SK-N-SH (cell line): ENCODE measurements at regions not wholly inside any gene's neighbourhood (a gene's known extent, or its start where the extent isn't known, plus 50 kb on each side); places are given as distances from the start of the nearest gene placed in this dataset.

Source experiments
- CTCF ChIA-PET: fragments of 300-600, 350-600 bp; formaldehyde crosslinking; extraction: SDS; loops from one replicate; lab custom pipeline; 2021; lab: Yijun Ruan, JAX
- POLR2A ChIA-PET: fragments of 350-600 bp; sonication (Branson Sonifier 250); formaldehyde crosslinking; extraction: SDS; loops from one replicate; lab custom pipeline; 2020; ENCODE audit warnings: antibody characterized with exemption, inconsistent platforms; lab: Yijun Ruan, JAX
- DNase-seq: peaks from one replicate; pipeline ENCODE4 v3.0.0; 2012
- H2AFZ ChIP-seq: fragments of 200-600 bp; sonication (generic); 2 replicates; pipeline ENCODE4 v1.8.1; 2016; ENCODE audit warnings: antibody characterized with exemption, mild to moderate bottlenecking, low read depth
- H3F3A ChIP-seq: fragments of 200-600 bp; sonication (generic); replicated peaks from 2 replicates; pipeline ENCODE3; 2016; ENCODE audit warnings: antibody characterized with exemption, mild to moderate bottlenecking; ENCODE audit not compliant: insufficient read depth
- H3K27ac ChIP-seq, 2 experiments: fragments of 200-500 bp in 1 of 2; fragments of 200-600 bp in 1 of 2; sonication (Bioruptor generic) in 1 of 2; sonication (generic), shearing (Covaris generic) in 1 of 2; 2 replicates each; pipeline versions ENCODE4 v1.5.1 to v1.6.1; 2014 to 2016; ENCODE audit warnings: low read depth in 2 of 2, inconsistent platforms in 1 of 2, low read length in 1 of 2, mild to moderate bottlenecking in 1 of 2, mixed read lengths in 1 of 2
- H3K27me3 ChIP-seq: fragments of 200-600 bp; sonication (generic), shearing (Covaris generic); 2 replicates; pipeline ENCODE4 v1.6.1; 2016; ENCODE audit warnings: mixed run types; ENCODE audit not compliant: insufficient read depth
- H3K36me3 ChIP-seq, 2 experiments: fragments of 200-500 bp in 1 of 2; fragments of 200-600 bp in 1 of 2; sonication (Bioruptor generic) in 1 of 2; sonication (generic) in 1 of 2; replicated peaks in 1 of 2; 2 replicates each; pipeline versions ENCODE3 to v1.5.1; 2014 to 2016; ENCODE audit warnings: low read length in 1 of 2, mild to moderate bottlenecking in 1 of 2; ENCODE audit not compliant: insufficient read depth in 2 of 2, control insufficient read depth in 1 of 2
- H3K4me1 ChIP-seq, 2 experiments: fragments of 200-500 bp in 1 of 2; fragments of 200-600 bp in 1 of 2; sonication (Bioruptor generic) in 1 of 2; sonication (generic), shearing (Covaris generic) in 1 of 2; 2 replicates each; pipeline versions ENCODE4 v1.5.1 to v1.6.1; 2014 to 2016; ENCODE audit warnings: low read depth in 1 of 2, low read length in 1 of 2, mixed run types in 1 of 2; ENCODE audit not compliant: insufficient read depth in 2 of 2, control insufficient read depth in 1 of 2
- H3K4me2 ChIP-seq: fragments of 200-600 bp; sonication (generic), shearing (Covaris generic); 2 replicates; pipeline ENCODE4 v1.6.1; 2017; ENCODE audit warnings: mixed run types
- H3K4me3 ChIP-seq, 2 experiments: fragments of 200-500 bp in 1 of 2; fragments of 200-600 bp in 1 of 2; sonication (Bioruptor generic) in 1 of 2; sonication (generic), shearing (Covaris generic) in 1 of 2; 2 replicates each; pipeline versions ENCODE4 v1.5.1 to v1.8.1; 2014 to 2016; ENCODE audit warnings: low read depth in 2 of 2, inconsistent platforms in 1 of 2, low read length in 1 of 2, mild to moderate bottlenecking in 1 of 2, mixed read lengths in 1 of 2, moderate library complexity in 1 of 2
- H3K79me2 ChIP-seq: fragments of 200-600 bp; sonication (generic); 2 replicates; pipeline ENCODE4 v1.8.1; 2017; ENCODE audit warnings: mild to moderate bottlenecking; ENCODE audit not compliant: insufficient read depth
- H3K9ac ChIP-seq: fragments of 200-600 bp; sonication (generic); 2 replicates; pipeline ENCODE4 v1.6.1; 2017; ENCODE audit warnings: mixed run types
- H3K9me2 ChIP-seq: fragments of 200-600 bp; sonication (generic); 2 replicates; pipeline ENCODE4 v1.6.1; 2017; ENCODE audit warnings: mixed run types
- H3K9me3 ChIP-seq: fragments of 200-600 bp; sonication (generic); 2 replicates; pipeline ENCODE4 v1.6.1; 2017; ENCODE audit warnings: mixed run types, mild to moderate bottlenecking, moderate library complexity
- H4K20me1 ChIP-seq: fragments of 200-600 bp; sonication (generic); 2 replicates; pipeline ENCODE4 v1.6.1; 2017; ENCODE audit warnings: mild to moderate bottlenecking, mixed run types; ENCODE audit not compliant: insufficient read depth
- ELF1 ChIP-seq: IDR thresholded peaks from 2 replicates; pipeline ENCODE4 v1.4.0; 2012
- FOXM1 ChIP-seq: IDR thresholded peaks from 2 replicates; pipeline ENCODE4 v1.4.0; 2012; ENCODE audit warnings: low read depth, mild to moderate bottlenecking
- MAX ChIP-seq: IDR thresholded peaks from 2 replicates; pipeline ENCODE4 v1.4.0; 2012; ENCODE audit warnings: low read depth
- RCOR1 ChIP-seq: fragments of 150-350 bp; IDR thresholded peaks from 2 replicates; pipeline ENCODE4 v1.6.1; 2017; ENCODE audit warnings: antibody characterized with exemption, low read length
- RXRA ChIP-seq: IDR thresholded peaks from 2 replicates; pipeline ENCODE4 v1.4.0; 2012; ENCODE audit warnings: low read depth, mild to moderate bottlenecking, borderline replicate concordance
- SMC3 ChIP-seq: IDR thresholded peaks from 2 replicates; pipeline ENCODE4 v1.6.1; 2012; ENCODE audit warnings: low read depth, low read length, improper control_type of control experiment
- TEAD4 ChIP-seq: IDR thresholded peaks from 2 replicates; pipeline ENCODE4 v1.4.0; 2012; ENCODE audit warnings: mild to moderate bottlenecking, borderline replicate concordance; ENCODE audit not compliant: insufficient read depth
- YY1 ChIP-seq: IDR thresholded peaks from 2 replicates; pipeline ENCODE4 v1.4.0; 2012; ENCODE audit warnings: low read depth, mild to moderate bottlenecking
- ZBTB33 ChIP-seq: IDR thresholded peaks from 2 replicates; pipeline ENCODE4 v1.4.0; 2012; ENCODE audit warnings: low read depth, borderline replicate concordance
- WGBS: methylation state at CpG from one replicate; pipeline ENCODE4 v1.1.6; 2017; ENCODE audit warnings: low lambda C conversion rate; 5-methylcytosine and 5-hydroxymethylcytosine counted together
- TF ChIP-seq, protein P1 (sequence below): IDR thresholded peaks from 2 replicates; pipeline ENCODE4; 2012

GRCh38 chr7:114793155-114793845 lies 128.6 kb upstream of the MDFIC start:
- no peak overlapping the region for H2AFZ ChIP-seq
- no peaks in the 10 kb centered on the region for H3K27me3 ChIP-seq
- no peaks in the 10 kb centered on the region for H3K36me3 ChIP-seq
- H3K4me2 ChIP-seq, result no peak overlapping the region
- no peaks in the 10 kb centered on the region for H4K20me1 ChIP-seq
- H3K79me2 ChIP-seq, result no peaks in the 10 kb centered on the region
- no peak overlapping the region for H3K9ac ChIP-seq
- ChIA-PET CTCF (no interaction called here), POLR2A (no interaction called here)
- H3K4me3 ChIP-seq, result no peak overlapping the region
- TF ChIP-seq, protein P1, sequence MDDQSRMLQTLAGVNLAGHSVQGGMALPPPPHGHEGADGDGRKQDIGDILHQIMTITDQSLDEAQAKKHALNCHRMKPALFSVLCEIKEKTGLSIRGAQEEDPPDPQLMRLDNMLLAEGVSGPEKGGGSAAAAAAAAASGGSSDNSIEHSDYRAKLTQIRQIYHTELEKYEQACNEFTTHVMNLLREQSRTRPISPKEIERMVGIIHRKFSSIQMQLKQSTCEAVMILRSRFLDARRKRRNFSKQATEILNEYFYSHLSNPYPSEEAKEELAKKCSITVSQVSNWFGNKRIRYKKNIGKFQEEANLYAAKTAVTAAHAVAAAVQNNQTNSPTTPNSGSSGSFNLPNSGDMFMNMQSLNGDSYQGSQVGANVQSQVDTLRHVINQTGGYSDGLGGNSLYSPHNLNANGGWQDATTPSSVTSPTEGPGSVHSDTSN, result no peak
- TF ChIP-seq RXRA (no peak), RCOR1 (no peak), MAX (no peak), TEAD4 (no peak), YY1 (no peak), ZBTB33 (no peak), ELF1 (no peak)
- H3K4me1 ChIP-seq, result no peaks in the 10 kb centered on the region
- no peak for DNase-seq
- 5% methylated on average over 5 of the region's 5 CpGs for WGBS
- H3K27ac ChIP-seq, result no peak overlapping the region
- H3K9me3 ChIP-seq, result no peaks in the 10 kb centered on the region
- peaks cover 4% of the 10 kb centered on the region for H3F3A ChIP-seq
- H3K9me2 ChIP-seq, result no peaks in the 10 kb centered on the region

DNA sequence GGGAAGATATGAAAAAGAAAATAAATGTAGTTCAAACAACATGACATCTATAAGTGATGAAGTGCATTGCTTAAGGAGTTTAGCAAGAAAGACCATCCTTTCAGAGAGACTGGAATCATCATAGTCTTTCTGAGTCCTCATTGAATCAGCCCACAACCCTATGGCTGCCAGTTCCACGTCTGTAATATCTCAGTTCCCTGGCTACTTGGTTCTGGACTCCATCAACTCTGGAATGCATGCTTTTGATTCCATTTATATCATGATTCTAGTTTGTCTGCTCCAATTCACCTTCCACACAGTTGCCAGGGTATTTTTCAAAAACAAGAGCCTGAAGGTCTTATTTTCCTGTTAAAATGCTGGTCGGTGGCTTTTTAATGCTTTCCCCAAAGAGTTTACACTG lies 126.4 kb upstream of the MDFIC start:
- DNase-seq, result no peak
- no peak overlapping the region for H3K9ac ChIP-seq
- H3K36me3 ChIP-seq, result no peaks in the 10 kb centered on the region
- no peak overlapping the region for H2AFZ ChIP-seq
- no peaks in the 10 kb centered on the region for H3K9me3 ChIP-seq
- H3K27me3 ChIP-seq, result no peaks in the 10 kb centered on the region
- no peak overlapping the region for H3K4me2 ChIP-seq
- no peaks in the 10 kb centered on the region for H3F3A ChIP-seq
- CTCF ChIA-PET, result no interaction called here
- H3K79me2 ChIP-seq, result no peaks in the 10 kb centered on the region
- H3K27ac ChIP-seq, result no peak overlapping the region
- TF ChIP-seq FOXM1 (no peak), SMC3 (no peak), ELF1 (no peak)
- no peaks in the 10 kb centered on the region for H4K20me1 ChIP-seq
- no peak overlapping the region for H3K4me3 ChIP-seq
- 7% methylated on average over 2 of the region's 2 CpGs for WGBS
- POLR2A ChIA-PET, result no interaction called here
- H3K9me2 ChIP-seq, result no peaks in the 10 kb centered on the region
- no peaks in the 10 kb centered on the region for H3K4me1 ChIP-seq
